LNCaP clone FGC (cell line): ENCODE measurements at regions not wholly inside any gene's neighbourhood (a gene's known extent, or its start where the extent isn't known, plus 50 kb on each side); places are given as distances from the start of the nearest gene placed in this dataset.

ENCODE experiments used
- DNase-seq: peaks from one replicate; pipeline ENCODE4 v3.0.0-alpha.2; 2011; ENCODE audit warnings: low read depth
- H3K4me3 ChIP-seq: 2 replicates; pipeline ENCODE4 v1.5.1; 2011; ENCODE audit warnings: mild to moderate bottlenecking, low read depth, low read length, control low read depth
- TF ChIP-seq, protein P1 (sequence below): IDR thresholded peaks from 2 replicates; pipeline ENCODE4 v1.5.1; 2012; ENCODE audit warnings: mild to moderate bottlenecking; ENCODE audit not compliant: control insufficient read depth, insufficient read depth; ENCODE audit errors: extremely low read depth

DNA sequence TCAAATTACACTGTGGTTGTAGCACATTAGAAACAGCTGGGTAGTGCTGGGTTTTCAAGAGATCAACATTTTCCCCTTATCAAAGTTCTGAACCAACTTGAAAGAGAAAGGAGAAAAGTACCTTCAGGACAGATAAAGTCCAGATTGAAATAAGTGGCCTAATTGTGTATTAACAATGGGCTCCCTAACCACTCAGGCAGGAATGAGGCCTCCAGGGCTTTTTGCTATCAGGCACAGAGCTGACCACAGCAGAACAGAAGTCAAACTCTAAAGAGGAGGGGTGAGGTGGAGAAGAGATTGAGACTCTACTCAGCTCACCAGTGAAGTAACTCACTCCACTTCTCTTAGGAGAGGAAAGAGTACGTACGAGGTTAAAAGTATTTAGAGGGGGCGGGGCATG lies 394.1 kb upstream of the PHF14 start:
- no peak overlapping the region for H3K4me3 ChIP-seq
- TF ChIP-seq, protein P1, sequence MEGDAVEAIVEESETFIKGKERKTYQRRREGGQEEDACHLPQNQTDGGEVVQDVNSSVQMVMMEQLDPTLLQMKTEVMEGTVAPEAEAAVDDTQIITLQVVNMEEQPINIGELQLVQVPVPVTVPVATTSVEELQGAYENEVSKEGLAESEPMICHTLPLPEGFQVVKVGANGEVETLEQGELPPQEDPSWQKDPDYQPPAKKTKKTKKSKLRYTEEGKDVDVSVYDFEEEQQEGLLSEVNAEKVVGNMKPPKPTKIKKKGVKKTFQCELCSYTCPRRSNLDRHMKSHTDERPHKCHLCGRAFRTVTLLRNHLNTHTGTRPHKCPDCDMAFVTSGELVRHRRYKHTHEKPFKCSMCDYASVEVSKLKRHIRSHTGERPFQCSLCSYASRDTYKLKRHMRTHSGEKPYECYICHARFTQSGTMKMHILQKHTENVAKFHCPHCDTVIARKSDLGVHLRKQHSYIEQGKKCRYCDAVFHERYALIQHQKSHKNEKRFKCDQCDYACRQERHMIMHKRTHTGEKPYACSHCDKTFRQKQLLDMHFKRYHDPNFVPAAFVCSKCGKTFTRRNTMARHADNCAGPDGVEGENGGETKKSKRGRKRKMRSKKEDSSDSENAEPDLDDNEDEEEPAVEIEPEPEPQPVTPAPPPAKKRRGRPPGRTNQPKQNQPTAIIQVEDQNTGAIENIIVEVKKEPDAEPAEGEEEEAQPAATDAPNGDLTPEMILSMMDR = no peak
- DNase-seq = no peak

DNA sequence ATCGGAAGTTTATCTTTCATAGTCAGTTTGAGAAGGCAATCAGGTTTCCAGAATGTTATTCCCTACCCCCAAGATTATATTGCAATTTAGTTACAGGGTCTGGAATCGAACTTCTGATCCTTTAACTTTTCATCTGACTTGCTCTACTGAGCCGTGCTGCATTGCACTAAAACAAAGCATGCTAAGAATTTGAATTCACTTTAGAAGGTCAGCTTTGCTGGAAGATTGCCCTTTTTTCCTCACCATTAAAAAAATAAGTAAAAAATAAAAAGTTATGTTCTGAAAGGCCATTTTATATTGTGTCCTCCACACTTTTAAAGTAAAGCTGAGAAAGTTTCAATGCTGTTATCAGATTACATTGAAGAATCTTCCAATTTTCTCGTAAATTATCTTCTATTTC lies 388.8 kb upstream of the PHF14 start:
- no peak for DNase-seq
- TF ChIP-seq, protein P1 = no peak
- no peak overlapping the region for H3K4me3 ChIP-seq

DNA sequence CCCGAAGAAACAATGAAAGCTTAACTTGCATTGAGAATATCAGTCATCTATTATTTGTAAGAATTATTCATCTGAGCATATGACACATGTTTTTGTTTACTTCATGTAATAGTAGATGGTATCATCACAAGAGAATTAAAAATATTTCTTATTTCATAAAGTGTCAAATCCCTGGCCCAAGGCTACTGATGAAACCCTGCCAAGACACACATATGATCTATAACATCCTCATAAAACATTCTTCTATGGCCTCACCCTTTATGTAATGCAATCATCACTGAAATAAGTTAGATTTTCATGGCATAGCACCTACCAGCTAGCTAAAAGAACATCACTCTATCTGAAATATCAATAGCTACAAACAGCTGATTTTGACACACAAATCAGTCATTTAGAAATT lies 385.6 kb upstream of the PHF14 start:
- no peak for DNase-seq
- H3K4me3 ChIP-seq = no peak overlapping the region
- TF ChIP-seq, protein P1 = no peak

DNA sequence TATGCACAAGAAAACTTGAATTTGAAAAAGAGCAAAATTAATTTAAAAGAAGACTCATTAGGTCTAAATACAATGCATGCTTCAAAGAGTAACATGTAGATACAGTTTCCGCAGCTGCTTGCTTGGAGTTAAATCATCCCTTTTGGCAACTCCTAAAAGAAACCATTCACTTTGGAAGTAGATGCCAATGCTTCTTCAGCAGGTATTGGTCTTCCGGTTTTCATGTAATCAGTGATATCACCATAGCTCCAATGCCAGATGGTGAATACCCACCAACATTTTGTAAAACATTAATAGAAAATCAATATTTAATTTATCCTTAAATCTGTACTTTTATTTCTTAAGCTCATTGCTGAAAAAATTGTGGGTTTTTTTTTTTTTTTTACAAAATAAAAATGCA lies 381.1 kb upstream of the PHF14 start:
- TF ChIP-seq, protein P1 = no peak
- no peak for DNase-seq
- H3K4me3 ChIP-seq = no peak overlapping the region

DNA sequence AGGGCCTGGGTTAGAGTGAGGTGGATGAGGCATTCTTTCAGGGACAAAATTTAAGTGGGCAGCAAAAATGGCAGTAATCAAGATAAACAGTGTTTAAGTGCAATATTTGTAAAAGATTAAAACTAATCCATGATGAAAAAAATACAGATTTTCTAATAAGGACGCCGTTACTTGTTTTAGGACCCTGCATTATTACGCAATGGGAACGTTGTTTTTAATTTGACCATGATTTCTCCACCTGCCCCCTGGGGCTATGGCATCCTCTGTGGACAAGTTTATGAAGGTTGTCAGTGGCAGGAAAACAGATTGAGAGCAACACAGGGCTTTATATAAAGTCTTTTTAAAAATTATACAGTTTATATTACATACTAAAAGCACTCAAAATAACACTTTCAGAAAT lies 380.6 kb upstream of the PHF14 start:
- no peak for DNase-seq
- no peak overlapping the region for H3K4me3 ChIP-seq
- TF ChIP-seq, protein P1 = no peak

DNA sequence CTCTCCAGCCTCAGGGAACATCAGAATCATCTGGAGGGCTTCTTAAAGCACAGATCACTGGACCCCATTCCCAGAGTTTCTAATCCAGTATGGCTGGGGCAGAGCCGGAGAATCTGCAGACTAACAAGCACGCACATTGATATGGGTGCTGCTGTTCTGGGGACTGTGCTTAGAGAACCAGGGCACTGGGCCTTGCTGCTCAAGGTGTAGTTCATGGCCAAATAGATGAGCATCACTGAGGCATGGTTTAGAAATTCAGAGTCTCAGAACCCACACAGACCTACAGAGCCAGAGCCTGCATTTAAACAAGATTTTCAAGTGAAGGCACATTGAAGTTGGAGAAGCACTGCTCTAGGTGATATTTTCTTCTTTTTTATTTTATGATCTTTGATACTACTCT lies 376.8 kb upstream of the PHF14 start:
- TF ChIP-seq, protein P1 = no peak
- no peak for DNase-seq
- H3K4me3 ChIP-seq = no peak overlapping the region

DNA sequence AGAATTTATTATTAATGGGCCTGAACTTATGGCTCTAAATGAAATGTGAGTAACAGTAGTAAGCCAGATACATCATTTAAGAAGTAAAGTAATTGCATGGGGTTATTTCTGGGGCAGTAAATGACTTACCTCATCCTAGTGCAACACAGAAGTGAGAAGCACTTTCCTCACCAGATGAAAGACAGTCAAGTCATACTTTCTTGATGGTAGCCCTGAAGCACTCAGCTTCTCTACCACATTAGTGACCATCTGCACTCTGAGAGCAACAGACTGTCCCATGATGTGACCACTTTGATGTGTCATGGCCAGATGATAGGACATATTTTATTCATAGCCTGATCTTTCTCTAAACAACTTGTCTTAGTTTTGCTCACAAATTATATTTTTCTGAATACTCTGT lies 369.5 kb upstream of the PHF14 start:
- no peak for DNase-seq
- no peak overlapping the region for H3K4me3 ChIP-seq
- TF ChIP-seq, protein P1 = no peak
